22Rv1 (cell line): ENCODE measurements at regions not wholly inside any gene's neighbourhood (a gene's known extent, or its start where the extent isn't known, plus 50 kb on each side); places are given as distances from the start of the nearest gene placed in this dataset.
"Not testable (repeated sequence)": the region's sequence is repeated elsewhere in the genome, so short reads cannot be mapped to it uniquely, and the experiment has no call there.

Experiments used
- H3K27ac ChIP-seq: fragments of 450-650 bp; 2 replicates; pipeline ENCODE4 v1.5.1; 2017
- ZFX ChIP-seq: fragments of 450-650 bp; IDR thresholded peaks from 2 replicates; pipeline ENCODE4 v1.6.1; 2017; ENCODE audit warnings: antibody characterized with exemption, borderline replicate concordance
- TF ChIP-seq, protein P1 (sequence below): fragments of 450-650 bp; IDR thresholded peaks from 2 replicates; pipeline ENCODE4 v1.5.1; 2017; ENCODE audit warnings: mild to moderate bottlenecking

DNA sequence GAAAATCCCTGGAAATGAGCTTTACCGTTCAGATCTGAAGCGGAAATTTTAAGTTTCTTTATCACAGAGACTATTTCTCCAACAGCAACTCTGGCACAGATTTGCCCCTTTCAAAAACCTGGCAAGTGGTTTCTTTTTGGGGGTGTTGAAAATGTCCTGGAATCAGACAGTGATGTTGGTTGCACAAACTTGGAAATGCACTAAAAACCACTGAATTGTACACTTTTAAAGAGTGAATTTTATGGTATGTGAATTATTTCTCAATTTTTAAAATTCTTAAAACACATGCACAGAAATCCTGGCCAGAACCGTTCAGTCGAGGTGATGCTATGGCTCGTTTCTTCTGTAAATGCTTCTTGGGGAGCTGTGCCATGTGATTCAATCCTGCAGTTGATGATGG, 121.2 kb upstream of the RBPJ start:
- no peak for TF ChIP-seq ZFX
- TF ChIP-seq, protein P1, sequence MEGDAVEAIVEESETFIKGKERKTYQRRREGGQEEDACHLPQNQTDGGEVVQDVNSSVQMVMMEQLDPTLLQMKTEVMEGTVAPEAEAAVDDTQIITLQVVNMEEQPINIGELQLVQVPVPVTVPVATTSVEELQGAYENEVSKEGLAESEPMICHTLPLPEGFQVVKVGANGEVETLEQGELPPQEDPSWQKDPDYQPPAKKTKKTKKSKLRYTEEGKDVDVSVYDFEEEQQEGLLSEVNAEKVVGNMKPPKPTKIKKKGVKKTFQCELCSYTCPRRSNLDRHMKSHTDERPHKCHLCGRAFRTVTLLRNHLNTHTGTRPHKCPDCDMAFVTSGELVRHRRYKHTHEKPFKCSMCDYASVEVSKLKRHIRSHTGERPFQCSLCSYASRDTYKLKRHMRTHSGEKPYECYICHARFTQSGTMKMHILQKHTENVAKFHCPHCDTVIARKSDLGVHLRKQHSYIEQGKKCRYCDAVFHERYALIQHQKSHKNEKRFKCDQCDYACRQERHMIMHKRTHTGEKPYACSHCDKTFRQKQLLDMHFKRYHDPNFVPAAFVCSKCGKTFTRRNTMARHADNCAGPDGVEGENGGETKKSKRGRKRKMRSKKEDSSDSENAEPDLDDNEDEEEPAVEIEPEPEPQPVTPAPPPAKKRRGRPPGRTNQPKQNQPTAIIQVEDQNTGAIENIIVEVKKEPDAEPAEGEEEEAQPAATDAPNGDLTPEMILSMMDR = no peak

GRCh38 chr4:26201120-26201519, 119.7 kb upstream of the RBPJ start:
- TF ChIP-seq, protein P1 = no peak
- TF ChIP-seq ZFX = no peak
- no peak overlapping the region for H3K27ac ChIP-seq

More for the DNA sequence above, 121.2 kb upstream of the RBPJ start:
- no peak overlapping the region for H3K27ac ChIP-seq

GRCh38 chr4:26204249-26204825, 116.5 kb upstream of the RBPJ start:
- no peak overlapping the region for H3K27ac ChIP-seq
- TF ChIP-seq, protein P1 = no peak
- TF ChIP-seq ZFX = no peak

- H3K27ac ChIP-seq = no peak overlapping the region
- TF ChIP-seq ZFX = no peak
- TF ChIP-seq, protein P1 = no peak
Measured at GRCh38 chr4:26204911-26205370, 115.9 kb upstream of the RBPJ start.

GRCh38 chr4:26206339-26206738, 114.5 kb upstream of the RBPJ start:
- TF ChIP-seq, protein P1 = no peak
- no peak for TF ChIP-seq ZFX

DNA sequence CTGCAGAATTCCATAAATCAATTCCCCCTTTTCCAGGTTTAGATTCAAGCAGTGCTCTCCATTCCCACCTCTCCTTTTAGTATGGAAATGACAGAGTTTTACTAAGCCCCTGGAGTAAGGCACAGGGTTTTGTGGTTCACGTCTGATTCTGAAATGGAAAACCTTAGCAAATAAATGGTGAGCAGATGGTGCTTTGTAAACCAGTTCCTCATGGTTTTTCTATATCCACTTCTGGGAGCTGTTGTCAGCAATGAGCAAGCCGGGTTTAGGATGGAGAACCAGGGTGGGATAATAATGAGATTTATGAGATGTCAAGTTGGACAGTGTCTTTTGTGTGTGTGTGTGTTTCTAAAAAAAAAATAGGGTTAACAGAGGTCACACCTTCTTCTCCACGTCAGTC, 113.8 kb upstream of the RBPJ start:
- no peak overlapping the region for H3K27ac ChIP-seq
- no peak for TF ChIP-seq ZFX

More at GRCh38 chr4:26206339-26206738, 114.5 kb upstream of the RBPJ start:
- no peak overlapping the region for H3K27ac ChIP-seq

GRCh38 chr4:26207631-26208030, 113.2 kb upstream of the RBPJ start:
- no peak overlapping the region for H3K27ac ChIP-seq
- no peak for TF ChIP-seq ZFX
- TF ChIP-seq, protein P1 = no peak

DNA sequence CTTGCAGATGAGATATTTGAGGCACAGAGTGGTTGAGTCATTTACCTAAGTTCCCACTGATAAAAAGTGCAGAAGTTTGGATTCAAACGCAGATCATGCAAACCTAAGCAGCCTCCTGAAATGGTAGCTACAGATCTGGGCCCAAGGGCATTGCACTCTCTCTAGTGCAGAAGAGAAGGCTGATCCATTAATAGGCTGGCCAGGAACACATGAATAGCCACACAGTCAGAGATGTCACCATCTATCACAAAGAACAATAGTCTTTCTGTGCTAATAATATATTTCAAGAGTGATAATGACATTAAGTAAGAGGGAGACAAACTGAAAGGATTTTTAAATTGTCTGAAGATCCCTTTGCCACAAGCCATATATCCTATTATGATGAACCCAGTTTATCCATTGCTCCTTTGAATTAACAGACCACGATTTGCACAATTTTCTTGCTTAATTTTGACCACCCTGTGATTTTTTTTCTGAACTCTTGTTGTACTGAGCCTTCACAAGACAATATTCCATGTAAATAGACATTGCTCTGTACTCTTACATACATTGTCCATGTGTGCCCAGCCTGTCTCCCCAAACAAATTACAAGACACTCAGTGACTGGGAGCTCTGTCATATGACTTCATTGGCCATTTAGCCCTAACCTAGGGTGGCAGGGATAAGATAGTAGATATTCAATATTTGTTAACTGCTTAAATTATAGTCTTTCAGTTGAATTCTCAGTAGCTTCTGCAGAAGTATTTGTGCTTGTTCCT, 112.4 kb upstream of the RBPJ start:
- H3K27ac ChIP-seq = no peak overlapping the region
- TF ChIP-seq ZFX = no peak
- TF ChIP-seq, protein P1 = no peak

GRCh38 chr4:26209378-26209777, 111.4 kb upstream of the RBPJ start:
- H3K27ac ChIP-seq = not testable (repeated sequence)
